M059J (cell line): ENCODE measurements at regions not wholly inside any gene's neighbourhood (a gene's known extent, or its start where the extent isn't known, plus 50 kb on each side); places are given as distances from the start of the nearest gene placed in this dataset.
"Not testable (repeated sequence)": the region's sequence is repeated elsewhere in the genome, so short reads cannot be mapped to it uniquely, and the experiment has no call there.

Source experiments
- DNase-seq: peaks from one replicate; pipeline ENCODE4 v3.0.0-alpha.2; 2012; ENCODE audit warnings: low read depth

- DNase-seq, result peak; percentile 52
These were observed 163.4 kb upstream of the CIBAR2 start for GRCh38 chr16:85275533-85276249.

GRCh38 chr16:85276258-85276657 is 164.0 kb upstream of the CIBAR2 start:
- DNase-seq, result no peak

- DNase-seq, result no peak
These were observed 164.4 kb upstream of the CIBAR2 start for GRCh38 chr16:85276721-85277120.

GRCh38 chr16:85278839-85279238 is 166.6 kb upstream of the CIBAR2 start:
- DNase-seq, result no peak

- no peak for DNase-seq
These were observed 167.1 kb upstream of the CIBAR2 start for GRCh38 chr16:85279402-85279801.

GRCh38 chr16:85279825-85280545 is 167.7 kb upstream of the CIBAR2 start:
- no peak for DNase-seq

- no peak for DNase-seq
These were observed 168.9 kb upstream of the CIBAR2 start for GRCh38 chr16:85281181-85281580.

- DNase-seq, result no peak
These were observed 170.6 kb upstream of the CIBAR2 start for GRCh38 chr16:85282842-85283241.

- DNase-seq, result no peak
These were observed 171.2 kb upstream of the CIBAR2 start for GRCh38 chr16:85283305-85284050.

- no peak for DNase-seq
These were observed 172.0 kb upstream of the CIBAR2 start for GRCh38 chr16:85284141-85284817.

- peak; percentile 37 for DNase-seq
These were observed 173.4 kb upstream of the CIBAR2 start for GRCh38 chr16:85285681-85286065.

GRCh38 chr16:85286066-85286831 is 174.0 kb upstream of the CIBAR2 start:
- peak; percentile 82 for DNase-seq

GRCh38 chr16:85286951-85287814 is 174.9 kb upstream of the CIBAR2 start:
- DNase-seq, result peak; percentile 60

- not testable (repeated sequence) for DNase-seq
These were observed 175.5 kb upstream of the CIBAR2 start for GRCh38 chr16:85287815-85288109.

GRCh38 chr16:85288341-85288868 is 176.1 kb upstream of the CIBAR2 start:
- no peak for DNase-seq

- DNase-seq, result no peak
These were observed 176.8 kb upstream of the CIBAR2 start for GRCh38 chr16:85288869-85289660.

- no peak for DNase-seq
These were observed 177.7 kb upstream of the CIBAR2 start for GRCh38 chr16:85289760-85290625.

- DNase-seq, result no peak
These were observed 178.5 kb upstream of the CIBAR2 start for GRCh38 chr16:85290626-85291301.
